ENCODE measurements at regions not wholly inside any gene's neighbourhood (a gene's known extent, or its start where the extent isn't known, plus 50 kb on each side); places are given as distances from the start of the nearest gene placed in this dataset.
A peak's percentile ranks its signal among the peaks of the same experiment; 100 is the strongest.

- ChIA-PET POLR2A (no interaction called here), CTCF (no interaction called here), RAD21 (ENCODE audit: low non-redundant PET in 1 of 2, low total read pairs in 2 of 2, uncharacterized antibody in 2 of 2, unreplicated experiment in 2 of 2) (no interaction called here)
- no peaks in the 10 kb centered on the region; the same call in 1 of the 2 replicates for H4K20me1 ChIP-seq (ENCODE audit: insufficient read depth)
- no peak overlapping the region for H2AFZ ChIP-seq (ENCODE audit: low read depth, low read length, poor library complexity, severe bottlenecking)
- ATAC-seq, result no peak
- no TSS peak for BruUV-seq (replicated peaks)
- no peak overlapping the region for H3K4me2 ChIP-seq (ENCODE audit: low read length)
- no peaks in the 10 kb centered on the region for H3K9me3 ChIP-seq (ENCODE audit: control insufficient read depth in 1 of 2, insufficient read depth in 1 of 2, low read depth in 1 of 2, low read length in 2 of 2)
- no peaks in the 10 kb centered on the region for H3K9me2 ChIP-seq (ENCODE audit: insufficient read depth)
- intact Hi-C loops (cut with micrococcal nuclease), result no loop called here
- no peaks in the 10 kb centered on the region for H3K79me2 ChIP-seq (ENCODE audit: insufficient read depth, low read length)
- no peak overlapping the region for H3K9ac ChIP-seq (ENCODE audit: low read length)
- H3K4me1 ChIP-seq (ENCODE audit: control insufficient read depth in 1 of 2, insufficient read depth in 2 of 2, low read length in 2 of 2), result peaks cover 0 to 6% of the 10 kb centered on the region in 2 experiments; a peak in 2 of 4 replicates
- TF ChIP-seq SIN3A (IDR thresholded peaks at IDR 0.05; ENCODE audit: low read depth), result no peak
- H3K27me3 ChIP-seq (ENCODE audit: insufficient read depth, low read length), result peaks cover 4% of the 10 kb centered on the region; the same call in 1 of the 2 replicates
- H3K27ac ChIP-seq (ENCODE audit: low read depth, low read length), result no peak overlapping the region
- DNase-seq (ENCODE audit: low read depth, low spot score), result no peak
- H3K36me3 ChIP-seq (ENCODE audit: control insufficient read depth in 1 of 2, insufficient read depth in 2 of 2, low read length in 2 of 2), result no peaks in the 10 kb centered on the region
- H3K4me3 ChIP-seq (replicated peaks in 1 of 2; ENCODE audit: low read depth in 1 of 2, low read length in 2 of 2), result no peak overlapping the region
Observed at GRCh38 chr6:71399279-71399678, 110.7 kb downstream of the OGFRL1 start.

- ChIA-PET POLR2A (no interaction called here), CTCF (no interaction called here), RAD21 (ENCODE audit: low non-redundant PET in 1 of 2, low total read pairs in 2 of 2, uncharacterized antibody in 2 of 2, unreplicated experiment in 2 of 2) (no interaction called here)
- no peak for DNase-seq (ENCODE audit: low read depth, low spot score)
- Histone ChIP-seq H3K27me3 (ENCODE audit: insufficient read depth, low read length) (peaks cover 4% of the 10 kb centered on the region; the same call in 1 of the 2 replicates), H3K79me2 (ENCODE audit: insufficient read depth, low read length) (no peaks in the 10 kb centered on the region), H3K4me2 (ENCODE audit: low read length) (no peak overlapping the region), H4K20me1 (ENCODE audit: insufficient read depth) (no peaks in the 10 kb centered on the region; the same call in 1 of the 2 replicates), H3K9me2 (ENCODE audit: insufficient read depth) (no peaks in the 10 kb centered on the region), H3K4me1 (ENCODE audit: control insufficient read depth in 1 of 2, insufficient read depth in 2 of 2, low read length in 2 of 2) (peaks cover 0 to 19% of the 10 kb centered on the region in 2 experiments; a peak in 2 of 4 replicates), H2AFZ (ENCODE audit: low read depth, low read length, poor library complexity, severe bottlenecking) (peak overlapping the region; percentile 15), H3K9me3 (ENCODE audit: control insufficient read depth in 1 of 2, insufficient read depth in 1 of 2, low read depth in 1 of 2, low read length in 2 of 2) (no peaks in the 10 kb centered on the region), H3K36me3 (ENCODE audit: control insufficient read depth in 1 of 2, insufficient read depth in 2 of 2, low read length in 2 of 2) (no peaks in the 10 kb centered on the region), H3K27ac (ENCODE audit: low read depth, low read length) (no peak overlapping the region), H3K9ac (ENCODE audit: low read length) (no peak overlapping the region), H3K4me3 (replicated peaks in 1 of 2; ENCODE audit: low read depth in 1 of 2, low read length in 2 of 2) (no peak overlapping the region)
- TF ChIP-seq CBX3 (IDR thresholded peaks at IDR 0.05; ENCODE audit: low read depth) (no peak), FOSL1 (IDR thresholded peaks at IDR 0.05; ENCODE audit: low read depth) (no peak), RAD21 (IDR thresholded peaks at IDR 0.05; ENCODE audit: low read depth) (no peak), CEBPB (IDR thresholded peaks at IDR 0.05; ENCODE audit: low read depth) (no peak)
- no peak for ATAC-seq
- BruUV-seq (replicated peaks), result no TSS peak
- intact Hi-C loops (cut with micrococcal nuclease), result no loop called here
Observed at GRCh38 chr6:71400852-71401251, 112.2 kb downstream of the OGFRL1 start.

Measured in HCT116 (cell line).